HG03442 (cell line): ENCODE measurements at regions not wholly inside any gene's neighbourhood (a gene's known extent, or its start where the extent isn't known, plus 50 kb on each side); places are given as distances from the start of the nearest gene placed in this dataset.
"Not testable (repeated sequence)": the region's sequence is repeated elsewhere in the genome, so short reads cannot be mapped to it uniquely, and the experiment has no call there.

Experiments used
- ATAC-seq: cut with Tn5 transposase; IDR thresholded peaks from one replicate; pipeline ENCODE4 v1.9.1; 2021; ENCODE audit warnings: mild to moderate bottlenecking, moderate library complexity; ENCODE audit not compliant: unreplicated experiment

GRCh38 chr11:112670806-112671570, 290.2 kb upstream of the NCAM1 start:
- ATAC-seq, result no peak

GRCh38 chr11:112673401-112673800, 287.8 kb upstream of the NCAM1 start:
- ATAC-seq, result not testable (repeated sequence)

GRCh38 chr11:112685111-112685510, 276.1 kb upstream of the NCAM1 start:
- ATAC-seq, result no peak

- ATAC-seq, result no peak
Measured at GRCh38 chr11:112689851-112690250, 271.4 kb upstream of the NCAM1 start.

- no peak for ATAC-seq
Measured at GRCh38 chr11:112693781-112694180, 267.4 kb upstream of the NCAM1 start.

- ATAC-seq, result no peak
Measured at GRCh38 chr11:112694245-112694644, 267.0 kb upstream of the NCAM1 start.

- no peak for ATAC-seq
Measured at GRCh38 chr11:112694813-112695212, 266.4 kb upstream of the NCAM1 start.

- ATAC-seq, result no peak
Measured at GRCh38 chr11:112697391-112698178, 263.6 kb upstream of the NCAM1 start.

- no peak for ATAC-seq
Measured at GRCh38 chr11:112705148-112705547, 256.1 kb upstream of the NCAM1 start.

GRCh38 chr11:112706863-112707262, 254.4 kb upstream of the NCAM1 start:
- ATAC-seq, result no peak

- not testable (repeated sequence) for ATAC-seq
Measured at GRCh38 chr11:112714340-112714739, 246.9 kb upstream of the NCAM1 start.

GRCh38 chr11:112715056-112715455, 246.2 kb upstream of the NCAM1 start:
- no peak for ATAC-seq

GRCh38 chr11:112718483-112718882, 242.7 kb upstream of the NCAM1 start:
- ATAC-seq, result no peak

- ATAC-seq, result no peak
Measured at GRCh38 chr11:112719736-112720525, 241.3 kb upstream of the NCAM1 start.

GRCh38 chr11:112722148-112722547, 239.1 kb upstream of the NCAM1 start:
- no peak for ATAC-seq

GRCh38 chr11:112722876-112723275, 238.3 kb upstream of the NCAM1 start:
- ATAC-seq, result no peak

GRCh38 chr11:112723676-112724495, 237.3 kb upstream of the NCAM1 start:
- ATAC-seq, result no peak

- no peak for ATAC-seq
Measured at GRCh38 chr11:112724496-112724790, 236.8 kb upstream of the NCAM1 start.

GRCh38 chr11:112725636-112726035, 235.6 kb upstream of the NCAM1 start:
- ATAC-seq, result no peak

GRCh38 chr11:112727341-112727841, 233.8 kb upstream of the NCAM1 start:
- no peak for ATAC-seq

GRCh38 chr11:112728288-112728687, 232.9 kb upstream of the NCAM1 start:
- no peak for ATAC-seq
